ENCODE measurements at regions not wholly inside any gene's neighbourhood (a gene's known extent, or its start where the extent isn't known, plus 50 kb on each side); places are given as distances from the start of the nearest gene placed in this dataset.
"Not testable (repeated sequence)": the region's sequence is repeated elsewhere in the genome, so short reads cannot be mapped to it uniquely, and the experiment has no call there.

DNA sequence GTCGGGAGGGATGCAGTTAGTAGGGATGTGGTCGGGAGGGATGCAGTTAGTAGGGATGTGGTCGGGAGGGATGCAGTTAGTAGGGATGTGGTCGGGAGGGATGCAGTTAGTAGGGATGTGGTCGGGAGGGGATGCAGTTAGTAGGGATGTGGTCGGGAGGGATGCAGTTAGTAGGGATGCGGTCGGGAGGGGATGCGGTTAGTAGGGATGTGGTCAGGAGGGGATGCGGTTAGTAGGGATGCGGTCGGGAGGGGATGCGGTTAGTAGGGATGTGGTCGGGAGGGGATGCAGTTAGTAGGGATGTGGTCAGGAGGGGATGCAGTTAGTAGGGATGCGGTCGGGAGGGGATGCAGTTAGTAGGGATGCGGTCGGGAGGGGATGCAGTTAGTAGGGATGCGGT lies 96.2 kb downstream of the BDH1 start:
- not testable (repeated sequence) for DNase-seq (ENCODE audit: low read depth)

DNA sequence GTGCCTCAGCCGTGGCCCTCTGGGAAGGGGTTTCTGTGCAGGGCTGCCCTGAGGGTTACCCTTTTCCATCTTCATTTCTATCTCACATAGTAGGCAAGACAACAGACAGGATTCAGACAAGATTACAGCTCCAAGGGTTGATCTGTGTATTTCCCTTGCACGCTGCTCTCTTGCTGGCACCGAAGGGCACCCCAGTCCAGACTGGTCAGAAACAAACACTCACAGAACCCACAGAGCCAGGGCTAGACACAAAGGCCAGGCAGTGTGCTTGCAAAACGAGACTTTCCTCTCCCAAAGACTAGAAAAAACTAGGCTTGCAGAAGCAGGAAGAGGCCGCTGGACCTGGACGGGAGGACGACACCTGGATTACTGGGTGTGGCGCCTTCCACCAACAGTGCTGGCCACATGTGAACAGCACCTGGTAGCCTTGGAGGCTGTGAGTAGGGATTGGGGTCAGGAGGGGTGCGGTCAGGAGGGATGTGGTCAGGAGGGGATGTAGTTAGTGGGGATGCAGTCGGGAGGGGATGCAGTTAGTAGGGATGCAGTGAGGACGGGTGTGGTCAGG lies 96.8 kb downstream of the BDH1 start:
- no peak for DNase-seq (ENCODE audit: low read depth)

GRCh38 chr3:197458179-197458707 lies 97.5 kb downstream of the BDH1 start:
- no peak for DNase-seq (ENCODE audit: low read depth)

DNA sequence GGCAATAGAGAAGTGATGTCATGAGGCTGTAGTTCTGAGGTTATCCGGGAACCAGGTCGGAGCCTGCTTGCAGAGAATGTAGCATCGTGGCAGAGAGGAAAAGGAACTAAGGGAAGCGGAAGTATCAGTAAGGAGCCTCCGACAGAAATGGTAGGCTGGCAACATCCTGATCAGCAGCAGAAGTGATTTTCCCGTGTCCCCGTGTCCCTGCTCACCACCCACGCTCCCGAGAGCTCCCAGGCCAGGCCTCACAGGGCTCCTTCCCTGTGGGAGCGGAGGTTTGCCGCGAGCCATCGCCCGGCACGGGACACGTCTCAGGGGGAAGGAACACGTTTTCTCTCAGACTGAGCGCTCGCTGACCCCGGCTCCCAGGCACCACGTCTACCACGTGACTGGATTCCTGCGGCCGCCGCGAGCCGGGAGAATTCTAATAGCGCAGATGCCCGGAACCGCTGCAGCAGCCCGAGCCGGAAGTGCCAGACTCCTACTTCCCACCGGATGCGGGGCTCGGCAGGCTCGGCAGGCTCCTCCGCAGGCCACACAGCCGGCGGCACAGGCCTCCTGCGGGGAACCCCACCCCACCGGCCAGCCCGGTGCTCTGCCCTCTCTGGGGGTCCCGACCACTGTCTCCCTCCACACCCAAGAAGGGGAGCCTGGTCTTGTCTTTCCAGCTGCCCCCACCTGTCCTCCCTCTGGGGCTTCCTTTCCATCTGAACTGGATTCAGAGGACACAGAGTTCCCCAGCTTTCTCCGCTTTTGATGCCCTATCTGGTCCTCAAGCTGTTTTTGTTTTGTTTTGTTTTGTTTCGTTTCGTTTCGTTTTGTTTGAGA lies 99.3 kb downstream of the BDH1 start:
- DNase-seq (ENCODE audit: low read depth) = peak; percentile 93

- DNase-seq (ENCODE audit: low read depth) = not testable (repeated sequence)
Measured at GRCh38 chr3:197454841-197455240, 100.9 kb downstream of the BDH1 start.

DNA sequence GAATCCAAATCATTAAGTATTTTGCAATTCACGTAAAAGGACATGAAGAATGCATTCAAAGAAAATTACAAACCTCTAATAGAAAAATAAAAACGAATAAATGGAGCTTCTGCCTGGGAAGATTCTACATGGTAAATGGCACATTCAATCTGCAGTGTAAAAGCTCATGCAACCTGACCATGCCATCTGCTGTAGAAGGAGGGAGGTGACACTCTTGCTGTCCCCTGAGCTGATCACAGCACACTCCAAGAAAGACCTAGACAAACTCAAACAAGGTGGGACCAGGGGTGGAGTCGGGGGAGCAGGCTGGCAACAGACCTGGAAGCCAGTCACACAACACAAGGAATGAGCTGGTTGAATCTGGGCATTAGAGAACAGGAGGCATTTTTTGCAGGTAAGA lies 101.8 kb downstream of the BDH1 start:
- peak; percentile 61 for DNase-seq (ENCODE audit: low read depth)

DNA sequence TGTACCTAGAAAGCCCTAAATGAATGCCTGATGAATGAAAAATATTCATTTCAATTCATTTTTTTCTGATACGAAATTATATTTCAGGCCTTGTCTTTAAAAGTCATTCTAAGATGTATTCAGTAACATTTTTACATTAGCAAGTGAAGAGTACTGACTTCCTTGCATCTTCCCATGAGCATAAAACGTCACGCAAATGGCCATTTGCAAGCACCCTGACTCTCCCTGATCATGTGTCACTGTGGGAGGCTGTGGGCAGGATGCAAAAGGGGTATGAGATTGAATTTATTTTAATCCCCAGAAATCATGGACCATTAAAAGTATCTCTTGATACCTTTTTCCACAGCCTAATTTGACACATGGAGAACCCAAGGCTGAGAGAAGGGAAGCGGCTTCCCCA lies 105.0 kb downstream of the BDH1 start:
- no peak for DNase-seq (ENCODE audit: low read depth)

DNA sequence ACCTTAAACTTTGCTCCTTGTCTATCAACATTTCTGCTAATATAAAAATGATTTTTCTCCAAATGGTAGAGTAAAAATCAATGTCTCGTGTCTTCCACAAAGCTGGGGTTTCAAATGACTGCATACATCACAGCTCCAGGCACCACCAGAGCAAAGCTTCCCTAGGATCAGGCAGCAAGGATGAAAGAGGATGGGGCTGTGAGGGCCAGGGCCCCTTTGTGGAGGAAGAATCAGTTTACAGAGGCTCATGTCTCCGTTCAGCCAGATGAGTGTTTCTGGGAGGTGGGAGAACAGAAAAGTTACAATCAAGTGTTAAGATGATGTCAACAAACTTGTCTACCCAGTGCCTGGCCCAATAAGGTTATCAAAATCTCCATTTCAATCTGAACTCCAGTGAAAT lies 105.5 kb downstream of the BDH1 start:
- no peak for DNase-seq (ENCODE audit: low read depth)

GRCh38 chr3:197449181-197449580 lies 106.6 kb downstream of the BDH1 start:
- not testable (repeated sequence) for DNase-seq (ENCODE audit: low read depth)

DNA sequence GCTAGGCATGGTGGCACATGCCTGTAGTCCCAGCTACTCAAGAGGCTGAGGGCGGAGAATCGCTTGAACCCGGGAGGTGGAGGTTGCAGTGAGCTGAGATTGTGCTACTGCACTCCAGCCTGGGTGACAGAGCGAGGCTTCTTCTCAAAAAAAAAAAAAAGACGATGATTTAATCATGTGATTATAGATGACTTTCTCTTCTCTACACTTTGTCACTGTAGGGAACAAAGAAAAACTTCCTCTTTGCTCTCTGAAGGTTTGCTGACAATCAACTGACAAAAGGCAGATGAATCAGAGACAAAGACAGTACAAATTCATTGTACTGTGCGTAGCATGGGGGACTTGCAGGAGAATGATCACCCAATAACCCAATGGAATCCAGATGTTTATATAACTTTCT lies 108.0 kb downstream of the BDH1 start:
- DNase-seq (ENCODE audit: low read depth) = not testable (repeated sequence)

- no peak for DNase-seq (ENCODE audit: low read depth)
Measured at GRCh38 chr3:197447057-197447456, 108.7 kb downstream of the BDH1 start.

DNA sequence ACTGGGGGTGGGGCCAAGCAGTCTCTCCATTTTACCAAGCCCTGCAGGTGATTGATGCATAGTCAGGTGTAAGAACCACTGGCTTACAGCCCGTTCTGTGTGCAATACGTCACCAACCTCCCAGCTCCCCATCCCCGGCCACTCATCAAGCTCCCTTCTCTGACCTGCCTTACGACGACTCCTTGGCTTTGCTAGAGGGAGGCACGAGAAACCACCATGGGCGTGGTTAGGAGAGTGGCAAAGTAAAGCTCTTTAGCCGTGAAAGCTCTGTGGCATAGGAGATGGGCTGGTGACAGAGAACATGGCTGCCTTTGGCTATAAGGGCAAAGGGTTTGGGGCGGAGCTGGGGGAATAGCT lies 109.1 kb downstream of the BDH1 start:
- no peak for DNase-seq (ENCODE audit: low read depth)

DNA sequence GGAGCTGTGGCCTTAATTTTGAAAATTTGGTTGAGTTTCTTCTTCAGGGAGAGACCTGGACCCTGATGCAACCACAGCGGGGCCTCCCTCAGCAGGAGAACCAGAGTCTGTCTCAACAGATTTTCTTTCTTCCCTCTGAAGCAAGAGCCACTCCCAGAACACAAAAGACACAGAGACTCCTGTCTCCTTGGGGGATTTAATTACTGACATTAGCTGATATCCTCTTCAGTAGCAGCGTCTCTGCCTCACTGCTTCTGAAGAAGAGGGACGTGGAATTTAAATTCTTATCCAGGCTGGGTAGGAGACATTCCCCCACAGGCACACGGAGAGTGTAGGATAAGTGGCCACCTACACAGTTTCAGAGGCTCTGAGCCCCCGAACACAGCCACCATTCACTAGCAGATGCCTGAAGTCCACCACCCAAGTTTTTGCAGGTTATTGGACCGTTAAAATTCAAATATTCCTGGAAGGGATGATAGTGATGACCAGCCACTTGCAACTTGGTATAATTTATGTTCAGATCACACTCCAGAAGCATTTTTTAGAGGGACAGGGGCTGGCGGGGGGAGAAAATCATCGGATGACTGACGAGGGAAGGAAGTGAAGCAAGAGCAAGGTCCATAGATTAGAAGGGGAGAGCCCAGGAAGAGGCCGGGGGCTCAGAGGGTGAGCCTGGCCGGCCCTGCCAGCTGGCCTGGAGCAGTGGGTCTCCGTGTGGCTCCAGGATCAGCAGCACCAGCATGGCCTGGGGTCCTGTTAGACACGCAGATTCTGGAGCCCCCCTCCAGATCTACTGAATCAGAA lies 109.7 kb downstream of the BDH1 start:
- no peak for DNase-seq (ENCODE audit: low read depth)

- DNase-seq (ENCODE audit: low read depth) = no peak
Measured at GRCh38 chr3:197444793-197445379, 110.9 kb downstream of the BDH1 start.

- no peak for DNase-seq (ENCODE audit: low read depth)
Measured at GRCh38 chr3:197443506-197443905, 112.3 kb downstream of the BDH1 start.

- DNase-seq (ENCODE audit: low read depth) = no peak
Measured at GRCh38 chr3:197440717-197441303, 115.0 kb downstream of the BDH1 start.

- DNase-seq (ENCODE audit: low read depth) = no peak
Measured at GRCh38 chr3:197438906-197439305, 116.9 kb downstream of the BDH1 start.

- no peak for DNase-seq (ENCODE audit: low read depth)
Measured at GRCh38 chr3:197435426-197435825, 120.3 kb downstream of the BDH1 start.

GRCh38 chr3:197434830-197435229 lies 120.9 kb downstream of the BDH1 start:
- DNase-seq (ENCODE audit: low read depth) = no peak

DNA sequence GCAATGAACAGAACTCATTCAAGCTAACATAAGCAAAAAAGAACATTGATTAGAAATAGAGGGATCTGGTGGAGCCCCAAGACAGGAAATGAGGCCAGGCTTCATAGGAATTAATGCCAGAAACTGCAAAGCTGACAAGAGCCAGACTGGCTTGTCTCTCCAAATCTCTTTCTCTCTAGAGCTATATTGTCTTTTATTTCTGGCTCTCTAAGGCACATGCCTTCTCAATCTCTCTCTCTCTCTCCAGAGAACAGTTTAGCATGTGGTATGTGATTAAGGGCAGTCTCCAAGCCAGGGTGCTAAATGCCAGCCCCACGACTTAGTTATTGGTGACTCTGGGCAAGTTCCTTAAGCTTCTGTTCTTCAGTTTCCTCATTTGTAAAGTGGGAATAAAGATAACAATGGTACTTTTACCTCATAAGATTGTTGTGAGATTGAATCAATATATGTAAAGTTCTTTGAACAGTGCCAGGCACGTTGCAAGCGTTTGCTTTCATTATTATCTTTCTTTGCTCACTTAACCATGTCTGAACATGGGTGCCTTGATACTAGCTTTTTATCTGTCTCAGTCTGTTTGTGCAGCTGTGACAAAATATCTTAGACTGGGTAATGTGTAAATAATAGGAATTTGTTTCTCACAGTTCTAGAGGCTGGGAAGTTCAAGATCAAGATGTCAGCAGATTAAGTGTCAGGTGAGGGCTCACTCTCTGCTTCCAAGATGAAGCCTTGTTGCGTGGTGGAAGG lies 123.2 kb downstream of the BDH1 start:
- no peak for DNase-seq (ENCODE audit: low read depth)
